ENCODE measurements at regions not wholly inside any gene's neighbourhood (a gene's known extent, or its start where the extent isn't known, plus 50 kb on each side); places are given as distances from the start of the nearest gene placed in this dataset.

DNA sequence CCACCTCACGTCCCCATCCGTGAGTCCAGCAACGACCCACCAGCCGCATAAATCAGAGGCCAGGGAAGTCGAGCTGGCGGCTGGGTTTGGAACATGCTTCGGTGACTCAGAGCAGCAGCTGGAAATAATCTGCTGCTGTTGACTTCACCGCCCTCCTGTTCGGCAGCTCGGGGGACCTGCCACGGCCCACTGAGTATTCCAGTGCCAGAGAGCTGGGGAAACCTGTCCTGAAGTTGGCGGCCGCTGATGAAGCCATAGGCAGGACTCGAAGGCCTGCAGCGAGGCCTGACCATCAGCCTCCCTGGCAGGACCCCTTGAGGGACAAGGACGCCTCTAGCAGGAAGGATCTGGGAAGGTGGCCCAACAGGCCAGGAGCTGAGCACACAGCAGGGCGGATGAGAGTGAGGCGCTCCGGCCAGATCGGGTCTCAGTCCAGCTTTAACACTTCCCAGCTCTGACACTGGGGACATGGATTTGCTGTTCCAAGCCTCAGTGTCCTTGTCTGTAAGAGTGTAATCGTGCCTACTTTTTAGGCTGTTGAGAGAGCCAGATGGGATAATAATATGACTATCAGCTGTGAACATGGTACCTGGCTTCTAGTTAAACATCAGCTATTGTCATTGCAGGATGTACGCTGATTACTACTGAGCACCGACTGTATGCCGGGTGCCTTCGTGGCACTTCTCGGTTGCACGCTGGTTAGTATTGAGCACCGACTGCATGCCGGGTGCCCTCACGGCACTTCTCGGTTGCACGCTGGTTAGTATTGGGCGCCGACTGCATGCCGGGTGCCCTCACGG lies 50.4 kb upstream of the CIBAR2 start:
- in situ Hi-C loops (cut with HindIII; ENCODE audit: low sequenced_read_pairs): no loop called here

DNA sequence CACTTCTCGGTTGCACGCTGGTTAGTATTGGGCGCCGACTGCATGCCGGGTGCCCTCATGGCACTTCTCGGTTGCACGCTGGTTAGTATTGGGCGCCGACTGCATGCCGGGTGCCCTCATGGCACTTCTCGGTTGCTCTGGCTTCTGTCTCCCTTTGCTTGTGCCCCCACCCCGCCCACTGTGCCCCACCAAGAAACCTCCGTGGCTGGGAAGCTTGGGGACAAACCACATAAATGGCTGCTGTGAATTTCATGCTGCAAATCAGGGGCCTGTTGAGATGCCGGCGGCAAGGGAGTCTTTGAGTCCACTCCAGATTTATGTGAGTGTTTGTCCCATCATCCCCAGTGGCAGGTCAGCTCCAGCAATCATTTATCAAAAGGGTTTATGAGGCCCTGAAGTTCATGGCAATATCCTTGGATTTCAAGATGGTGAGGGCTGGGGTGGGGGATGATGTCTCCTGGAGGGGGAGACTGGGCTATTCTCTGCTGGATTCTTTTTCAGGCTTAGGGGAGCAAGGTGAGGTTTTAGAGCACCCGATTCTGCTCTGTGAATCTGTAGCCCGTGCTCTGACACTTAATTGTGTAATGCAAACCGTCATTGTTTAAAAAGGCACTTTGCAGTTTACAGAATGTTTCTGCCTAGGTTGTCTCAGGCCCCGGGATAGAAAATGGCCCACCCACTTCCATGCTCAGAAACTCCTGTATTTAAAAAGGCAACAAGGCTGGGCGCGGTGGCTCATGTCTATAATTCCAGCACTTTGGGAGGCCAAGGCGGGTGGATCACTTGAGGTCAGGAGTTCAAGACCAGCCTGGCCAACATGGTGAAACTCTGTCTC lies 51.2 kb upstream of the CIBAR2 start:
- in situ Hi-C loops (cut with HindIII; ENCODE audit: low sequenced_read_pairs): no loop called here

- in situ Hi-C loops (cut with HindIII; ENCODE audit: low sequenced_read_pairs): no loop called here
Observed at GRCh38 chr16:85164431-85164830, 52.2 kb upstream of the CIBAR2 start.

DNA sequence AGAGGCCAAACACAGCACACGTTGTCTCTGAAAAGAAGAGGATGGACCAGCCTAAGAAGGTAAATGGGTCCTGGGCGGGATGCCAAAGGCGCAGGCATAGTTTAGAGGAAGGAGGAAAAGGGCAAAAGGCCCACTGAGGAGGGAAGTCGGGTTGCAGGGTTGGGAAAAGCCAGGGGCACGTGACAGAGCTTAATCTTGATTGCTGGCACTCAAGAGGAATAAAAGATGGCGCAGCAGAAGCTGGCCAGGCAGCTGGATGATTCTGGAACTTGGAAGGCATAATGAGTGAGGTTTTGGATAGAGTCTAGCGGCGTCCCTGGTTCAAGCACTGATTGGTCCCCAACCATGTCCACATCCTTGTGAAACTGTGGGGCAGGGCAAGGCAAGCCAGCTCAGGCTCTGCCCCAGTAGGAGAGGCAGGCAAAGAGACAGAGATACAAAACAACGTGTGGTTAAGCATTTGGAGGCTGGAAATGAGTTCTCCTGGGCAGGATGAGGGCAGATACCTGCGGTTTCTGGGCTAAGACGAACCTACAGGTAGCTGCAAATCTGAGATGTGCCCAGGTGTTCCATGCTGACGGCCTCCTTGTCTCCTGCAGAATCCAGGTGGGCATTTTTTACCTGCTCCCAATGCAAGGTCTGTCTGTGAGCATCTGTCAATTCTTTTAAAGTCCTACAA lies 52.7 kb upstream of the CIBAR2 start:
- in situ Hi-C loops (cut with HindIII; ENCODE audit: low sequenced_read_pairs): no loop called here

DNA sequence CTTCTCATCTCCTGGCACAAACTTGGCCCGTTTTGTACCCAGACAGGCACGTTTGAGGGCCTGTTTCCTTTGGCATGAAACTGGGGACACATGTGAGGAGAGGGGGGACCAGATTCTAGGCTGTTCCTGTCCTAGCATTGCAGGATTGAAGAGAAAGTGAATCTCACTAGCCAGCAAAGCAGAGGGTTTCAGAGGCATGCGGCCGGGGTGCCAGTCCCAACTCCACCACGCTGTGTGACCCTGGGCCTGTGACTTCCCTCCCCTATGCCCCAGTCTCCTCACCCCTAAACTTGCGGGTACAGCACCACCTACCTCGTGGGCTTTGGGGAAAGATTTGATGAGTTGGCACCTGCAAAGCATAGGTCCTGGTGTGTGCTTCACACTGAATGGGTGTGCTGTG lies 53.5 kb upstream of the CIBAR2 start:
- in situ Hi-C loops (cut with HindIII; ENCODE audit: low sequenced_read_pairs): no loop called here

- in situ Hi-C loops (cut with HindIII; ENCODE audit: low sequenced_read_pairs): no loop called here
Observed at GRCh38 chr16:85166281-85166680, 54.0 kb upstream of the CIBAR2 start.

GRCh38 chr16:85166699-85167588 lies 54.7 kb upstream of the CIBAR2 start:
- in situ Hi-C loops (cut with HindIII; ENCODE audit: low sequenced_read_pairs): no loop called here

DNA sequence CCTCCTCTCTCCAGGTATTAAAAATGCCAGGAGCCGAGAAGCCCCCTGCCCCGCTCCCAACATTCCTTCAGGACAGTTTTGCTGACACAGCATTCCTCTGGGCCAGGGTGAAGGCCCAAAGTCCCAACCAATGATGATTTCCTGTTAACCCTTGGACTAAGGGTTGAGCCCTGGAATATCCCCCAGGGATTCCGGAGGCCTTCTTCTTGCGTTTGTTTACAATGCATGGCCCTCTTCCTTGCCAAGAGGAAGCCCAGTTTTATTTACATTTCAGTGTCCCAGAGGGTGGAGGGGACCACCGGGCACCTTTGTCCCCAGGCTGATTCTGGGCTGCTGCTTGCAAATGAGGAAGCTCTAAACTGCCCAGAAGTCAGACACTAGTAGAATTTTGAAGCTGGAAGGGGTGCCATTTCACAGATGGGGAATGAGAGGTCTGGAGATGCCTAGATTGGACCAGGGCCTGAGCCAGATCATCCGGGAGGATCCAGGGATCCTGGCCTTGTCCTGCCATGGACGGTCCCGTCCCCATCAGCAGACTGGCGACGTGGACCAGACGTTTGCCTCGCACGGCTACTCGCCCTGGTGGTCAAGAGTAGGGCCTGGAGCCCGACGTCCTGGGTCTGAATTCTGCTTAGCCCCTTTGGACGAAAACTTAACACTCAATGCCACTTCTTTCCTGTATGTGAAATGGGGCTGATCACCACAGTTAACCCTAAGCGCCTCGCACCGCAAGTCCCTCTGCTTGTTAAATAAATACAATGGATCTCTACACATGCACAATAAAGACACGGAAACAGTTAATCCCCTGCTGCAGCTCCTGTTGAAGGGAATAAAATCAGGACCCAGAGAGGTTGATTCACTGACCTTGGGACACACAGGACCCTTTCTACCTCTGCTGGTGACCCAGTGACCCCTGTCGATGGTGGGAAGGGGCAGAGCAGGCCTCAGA lies 55.6 kb upstream of the CIBAR2 start:
- in situ Hi-C loops (cut with HindIII; ENCODE audit: low sequenced_read_pairs): no loop called here

- in situ Hi-C loops (cut with HindIII; ENCODE audit: low sequenced_read_pairs): no loop called here
Observed at GRCh38 chr16:85168732-85169256, 56.5 kb upstream of the CIBAR2 start.

GRCh38 chr16:85169333-85170065 lies 57.2 kb upstream of the CIBAR2 start:
- in situ Hi-C loops (cut with HindIII; ENCODE audit: low sequenced_read_pairs): no loop called here

DNA sequence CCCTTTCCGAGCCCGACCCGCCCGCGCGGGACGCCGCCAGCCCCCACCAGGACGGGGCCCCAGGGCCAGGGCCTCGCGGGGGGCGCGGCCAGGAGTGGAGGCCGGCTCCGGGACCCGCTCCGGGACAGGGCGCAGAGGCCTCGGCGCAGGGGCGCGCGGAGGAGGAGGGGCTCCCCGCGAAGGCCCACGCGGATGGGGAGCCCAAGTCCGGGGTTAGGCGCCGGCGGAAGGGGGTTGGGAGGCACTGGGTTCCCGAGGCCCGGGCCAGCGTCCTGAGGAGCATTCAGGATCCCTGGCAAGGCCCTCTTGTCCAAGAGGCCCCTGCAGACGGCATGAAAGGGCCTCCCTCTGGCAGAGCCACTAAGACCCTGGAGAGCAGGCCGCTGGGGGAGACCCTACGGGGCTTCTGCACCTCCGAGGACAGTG lies 57.8 kb upstream of the CIBAR2 start:
- in situ Hi-C loops (cut with HindIII; ENCODE audit: low sequenced_read_pairs): no loop called here

DNA sequence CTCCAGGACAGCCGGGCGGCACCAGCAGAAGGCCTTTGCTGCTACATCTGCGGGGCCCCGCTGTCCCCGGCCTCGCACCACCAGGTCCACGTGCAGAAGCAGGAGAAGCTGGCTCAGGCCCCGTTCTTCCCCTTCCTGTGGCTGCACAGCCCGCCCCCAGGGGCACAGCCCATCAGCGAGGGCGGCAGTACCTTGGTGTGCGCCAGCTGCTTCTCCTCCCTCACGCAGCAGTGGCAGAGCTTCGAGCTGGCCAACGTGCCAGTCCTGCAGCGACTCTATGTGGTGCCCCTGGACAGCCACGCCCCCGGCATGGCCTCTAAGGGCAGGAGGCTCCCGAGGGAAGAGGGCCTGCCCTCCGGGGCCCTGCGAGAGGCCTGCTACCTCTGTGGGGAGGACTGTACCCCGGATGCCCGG lies 58.3 kb upstream of the CIBAR2 start:
- in situ Hi-C loops (cut with HindIII; ENCODE audit: low sequenced_read_pairs): no loop called here

DNA sequence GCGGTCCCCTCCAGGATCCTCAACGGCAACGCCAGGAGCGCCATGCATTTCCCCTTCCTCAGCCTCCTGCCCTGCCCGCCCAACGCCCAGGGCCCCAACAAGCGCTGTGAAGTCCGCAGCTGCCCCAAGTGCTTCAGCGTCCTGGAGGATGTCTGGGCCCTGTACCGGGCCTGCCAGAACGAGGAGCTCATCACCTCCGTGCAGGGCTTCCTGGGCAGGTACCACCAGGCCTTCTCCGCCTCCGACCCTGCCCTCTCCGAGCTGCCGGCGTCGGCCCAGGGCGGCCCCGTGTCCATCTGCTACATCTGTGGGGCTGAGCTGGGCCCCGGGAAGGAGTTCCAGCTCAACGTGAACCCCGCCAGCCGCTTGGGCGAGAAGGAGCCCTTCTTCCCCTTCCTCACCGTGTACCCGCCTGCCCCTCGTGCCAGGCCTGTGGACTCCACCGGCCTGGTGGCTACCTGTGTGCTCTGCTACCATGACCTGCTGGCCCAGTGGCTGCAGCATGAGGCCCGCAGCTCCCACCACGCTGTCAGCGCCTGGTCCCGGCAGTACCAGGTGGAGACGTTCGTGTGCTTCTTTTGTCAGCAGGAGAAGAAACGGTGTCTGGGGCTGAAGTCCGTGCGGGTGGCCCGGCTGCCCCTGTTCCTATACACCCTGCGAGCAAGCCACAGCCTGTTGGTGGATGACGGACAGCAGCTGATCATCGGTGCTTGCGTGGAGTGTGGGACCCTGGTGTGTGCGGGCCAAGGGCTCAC lies 58.9 kb upstream of the CIBAR2 start:
- in situ Hi-C loops (cut with HindIII; ENCODE audit: low sequenced_read_pairs): no loop called here

GRCh38 chr16:85171759-85172454 lies 59.6 kb upstream of the CIBAR2 start:
- in situ Hi-C loops (cut with HindIII; ENCODE audit: low sequenced_read_pairs): no loop called here

- in situ Hi-C loops (cut with HindIII; ENCODE audit: low sequenced_read_pairs): no loop called here
Observed at GRCh38 chr16:85172455-85173145, 60.3 kb upstream of the CIBAR2 start.

DNA sequence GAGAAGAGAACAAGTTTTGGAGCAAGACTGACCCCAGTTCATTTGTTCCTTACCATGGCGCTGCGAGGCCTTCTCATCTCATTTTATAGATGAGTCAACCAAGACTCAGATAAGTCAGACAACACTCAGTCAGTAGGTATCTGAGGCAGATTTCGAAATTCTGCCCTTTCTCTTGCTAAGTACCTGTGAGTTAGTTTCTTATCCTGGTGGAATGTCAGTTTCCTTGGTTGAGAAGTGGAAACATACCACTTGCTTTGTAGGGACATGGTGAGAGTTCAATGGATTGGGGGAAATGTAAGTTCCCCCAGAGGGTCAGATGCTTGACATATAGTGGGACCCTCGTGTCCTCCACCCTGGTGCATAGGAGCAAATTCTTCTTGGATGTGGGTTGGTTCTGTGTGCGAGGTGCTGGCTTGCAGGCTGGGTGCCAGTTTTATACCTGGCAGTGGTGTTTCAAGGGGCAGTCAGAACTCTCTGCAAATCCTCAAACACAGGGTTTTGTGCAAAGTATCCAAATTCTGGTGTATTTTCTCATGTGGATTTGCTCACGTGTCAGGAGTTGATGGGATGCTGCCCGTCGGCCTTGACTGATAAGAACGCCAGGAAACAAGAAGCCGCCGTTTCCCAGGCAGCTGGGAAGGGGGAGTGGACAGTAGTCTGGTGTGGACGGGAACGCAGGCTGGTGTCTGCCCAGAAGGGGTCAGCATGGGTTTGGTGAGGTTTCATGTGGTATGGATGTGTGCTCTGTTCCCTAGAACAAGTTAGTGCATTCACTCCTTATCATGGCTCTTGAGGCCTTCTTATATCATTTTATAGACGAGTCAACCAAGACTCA lies 61.1 kb upstream of the CIBAR2 start:
- in situ Hi-C loops (cut with HindIII; ENCODE audit: low sequenced_read_pairs): no loop called here

Data from endothelial cell of hepatic sinusoid (primary cell).